Breast epithelium (tissue), 4 donors: ENCODE measurements at regions not wholly inside any gene's neighbourhood (a gene's known extent, or its start where the extent isn't known, plus 50 kb on each side); places are given as distances from the start of the nearest gene placed in this dataset.

Source experiments
- DNase-seq, 2 donors: peaks; one replicate each; pipeline ENCODE4 v3.0.0-alpha.2; 2019; ENCODE audit warnings: low spot score in 2 of 2
- H3K27ac ChIP-seq, 2 donors: fragments of 200-600 bp; sonication (generic) in 1 of 2; one replicate each; pipeline ENCODE4 v1.5.1; 2016 to 2019; ENCODE audit warnings: mild to moderate bottlenecking in 1 of 2
- H3K27me3 ChIP-seq, 2 donors: fragments of 200-600 bp; sonication (generic) in 1 of 2; one replicate each; pipeline versions ENCODE4 v1.5.1 to v1.6.0; 2017 to 2019; ENCODE audit warnings: control low read depth in 1 of 2, mild to moderate bottlenecking in 1 of 2
- H3K36me3 ChIP-seq: fragments of 200-600 bp; one replicate; pipeline ENCODE4 v1.5.1; 2019
- H3K4me1 ChIP-seq, 2 donors: fragments of 200-600 bp; sonication (generic); one replicate each; pipeline ENCODE4 v1.5.1; 2016 to 2019; ENCODE audit warnings: control low read depth in 1 of 2
- H3K4me3 ChIP-seq, 3 donors: fragments of 200-600 bp; sonication (generic); 1 replicate in 2 of 3; 2 replicates in 1 of 3; pipeline ENCODE4 v1.5.1; 2016 to 2019; ENCODE audit warnings: mild to moderate bottlenecking in 3 of 3, moderate library complexity in 2 of 3
- H3K9me3 ChIP-seq, 2 donors: fragments of 200-600 bp; sonication (generic) in 1 of 2; one replicate each; pipeline ENCODE4 v1.5.1; 2016 to 2019; ENCODE audit warnings: control low read depth in 1 of 2
- CTCF ChIP-seq, 3 donors: fragments of 450-650 bp; IDR thresholded peaks; one replicate each; pipeline ENCODE4 v1.5.1; 2016 to 2017; ENCODE audit warnings: antibody characterized with exemption in 3 of 3, mild to moderate bottlenecking in 3 of 3, moderate library complexity in 3 of 3
- POLR2A ChIP-seq: fragments of 450-650 bp; IDR thresholded peaks from one replicate; pipeline ENCODE4 v1.6.1; 2016; ENCODE audit warnings: antibody characterized with exemption, mild to moderate bottlenecking, moderate library complexity
- POLR2AphosphoS5 ChIP-seq, 3 donors: sonication (generic); formaldehyde crosslinking; IDR thresholded peaks; one replicate each; pipeline ENCODE4 v1.6.1; 2017; ENCODE audit warnings: antibody characterized with exemption in 3 of 3
- intact Hi-C: fragments of 100-400 bp; cut with DNase I; formaldehyde crosslinking; loops from one replicate; pipeline ENCODE4 v1.15.1; 2023; ENCODE audit warnings: low total_unique reads

GRCh38 chr1:93783876-93784275 is 95.1 kb downstream of the DNTTIP2 start:
- Histone ChIP-seq H3K9me3 (peaks cover 6 to 10% of the 10 kb centered on the region in 2 donors), H3K36me3 (no peaks in the 10 kb centered on the region), H3K4me3 (no peak overlapping the region), H3K27me3 (no peaks in the 10 kb centered on the region), H3K4me1 (no peaks in the 10 kb centered on the region), H3K27ac (no peak overlapping the region)
- no peak for DNase-seq
- intact Hi-C loops = no loop called here
- TF ChIP-seq POLR2A (no peak), POLR2AphosphoS5 (IDR thresholded peaks at IDR 0.05) (no peak), CTCF (IDR thresholded peaks at IDR 0.05) (no peak)

- no peaks in the 10 kb centered on the region for H3K4me1 ChIP-seq
- no peaks in the 10 kb centered on the region for H3K27me3 ChIP-seq
- intact Hi-C loops = no loop called here
- peak overlapping the region; percentile 65 to 87 for H3K27ac ChIP-seq
- H3K4me3 ChIP-seq = no peak overlapping the region
- TF ChIP-seq POLR2AphosphoS5 (IDR thresholded peaks at IDR 0.05) = no peak
- TF ChIP-seq POLR2A = no peak
- no peak for TF ChIP-seq CTCF (IDR thresholded peaks at IDR 0.05)
- no peaks in the 10 kb centered on the region for H3K36me3 ChIP-seq
- no peaks in the 10 kb centered on the region for H3K9me3 ChIP-seq
- DNase-seq = peak; percentile 53 to 81
Measured at GRCh38 chr1:93779540-93780165, 98.0 kb upstream of the BCAR3 start.

GRCh38 chr1:93778457-93778856 is 96.8 kb upstream of the BCAR3 start:
- no peaks in the 10 kb centered on the region for H3K27me3 ChIP-seq
- intact Hi-C loops = no loop called here
- H3K4me3 ChIP-seq = no peak overlapping the region
- H3K9me3 ChIP-seq = no peaks in the 10 kb centered on the region
- H3K36me3 ChIP-seq = no peaks in the 10 kb centered on the region
- no peak for TF ChIP-seq CTCF (IDR thresholded peaks at IDR 0.05)
- TF ChIP-seq POLR2A = no peak
- TF ChIP-seq POLR2AphosphoS5 (IDR thresholded peaks at IDR 0.05) = no peak
- no peaks in the 10 kb centered on the region for H3K4me1 ChIP-seq
- no peak for DNase-seq
- H3K27ac ChIP-seq = no peak overlapping the region

- H3K4me1 ChIP-seq = no peaks in the 10 kb centered on the region
- no peaks in the 10 kb centered on the region for H3K27me3 ChIP-seq
- no peak for DNase-seq
- no peak for TF ChIP-seq CTCF (IDR thresholded peaks at IDR 0.05)
- TF ChIP-seq POLR2A = no peak
- no peak for TF ChIP-seq POLR2AphosphoS5 (IDR thresholded peaks at IDR 0.05)
- no peak overlapping the region for H3K4me3 ChIP-seq
- H3K9me3 ChIP-seq = no peaks in the 10 kb centered on the region
- no peak overlapping the region for H3K27ac ChIP-seq
- no peaks in the 10 kb centered on the region for H3K36me3 ChIP-seq
- intact Hi-C loops = no loop called here
Measured at GRCh38 chr1:93777255-93777654, 95.6 kb upstream of the BCAR3 start.

- DNase-seq = no peak
- Histone ChIP-seq H3K27me3 (no peaks in the 10 kb centered on the region), H3K4me1 (no peaks in the 10 kb centered on the region), H3K4me3 (no peak overlapping the region), H3K36me3 (no peaks in the 10 kb centered on the region), H3K9me3 (no peaks in the 10 kb centered on the region), H3K27ac (no peak overlapping the region)
- intact Hi-C loops = no loop called here
- TF ChIP-seq POLR2A (no peak), POLR2AphosphoS5 (IDR thresholded peaks at IDR 0.05) (no peak), CTCF (IDR thresholded peaks at IDR 0.05) (no peak)
Measured at GRCh38 chr1:93776728-93777127, 95.1 kb upstream of the BCAR3 start.
